MCF 10A (cell line): ENCODE measurements at regions not wholly inside any gene's neighbourhood (a gene's known extent, or its start where the extent isn't known, plus 50 kb on each side); places are given as distances from the start of the nearest gene placed in this dataset.
A peak's percentile ranks its signal among the peaks of the same experiment; 100 is the strongest.

Experiments
- BruUV-seq: library from RNA; stranded (reverse); fragments of 400-500 nt; replicated peaks from 2 replicates; lab custom pipeline; 2021; lab: Mats Ljungman, UMichigan
- CTCF ChIA-PET: fragments of 300-600 bp; sonication (Branson Sonifier 250); formaldehyde crosslinking; extraction: SDS; loops from one replicate; lab custom pipeline; 2021; ENCODE audit warnings: antibody characterized with exemption, inconsistent platforms; lab: Yijun Ruan, JAX
- POLR2A ChIA-PET: fragments of 300-600, 350-650 bp; sonication (Branson Sonifier 250); formaldehyde crosslinking; extraction: SDS; loops from one replicate; lab custom pipeline; 2020; ENCODE audit warnings: antibody characterized with exemption, inconsistent platforms; lab: Yijun Ruan, JAX
- DNase-seq: peaks from one replicate; pipeline ENCODE4 v3.0.0-alpha.2; 2018; ENCODE audit not compliant: unreplicated experiment
- H3K27ac Mint-ChIP-seq: one replicate; pipeline ENCODE4 v1.8.0; 2022; ENCODE audit warnings: mild to moderate bottlenecking, low read depth, mixed read lengths; ENCODE audit not compliant: unreplicated experiment
- H3K27me3 Mint-ChIP-seq: one replicate; pipeline ENCODE4 v1.8.0; 2022; ENCODE audit warnings: mixed read lengths; ENCODE audit not compliant: insufficient read depth, unreplicated experiment
- H3K36me3 Mint-ChIP-seq: one replicate; pipeline ENCODE4 v1.8.0; 2022; ENCODE audit warnings: mild to moderate bottlenecking, moderate library complexity, mixed read lengths; ENCODE audit not compliant: insufficient read depth, unreplicated experiment
- H3K4me1 Mint-ChIP-seq: one replicate; pipeline ENCODE4 v1.8.0; 2022; ENCODE audit warnings: mixed read lengths; ENCODE audit not compliant: insufficient read depth, unreplicated experiment
- H3K4me3 Mint-ChIP-seq: one replicate; pipeline ENCODE4 v1.8.0; 2022; ENCODE audit warnings: mild to moderate bottlenecking, moderate library complexity, mixed read lengths; ENCODE audit not compliant: unreplicated experiment
- H3K9me3 Mint-ChIP-seq: one replicate; pipeline ENCODE4 v1.8.0; 2022; ENCODE audit warnings: mixed read lengths; ENCODE audit not compliant: unreplicated experiment
- CTCF ChIP-seq: fragments of 200-600 bp; IDR thresholded peaks from one replicate; pipeline ENCODE4 v1.8.0; 2022; ENCODE audit warnings: antibody characterized with exemption, mild to moderate bottlenecking; ENCODE audit not compliant: unreplicated experiment
- intact Hi-C: fragments of 100-400 bp; cut with micrococcal nuclease; formaldehyde crosslinking; loops from 2 replicates; pipeline ENCODE4 v1.14.1; 2022

- Mint-ChIP-seq H3K9me3 (peaks cover 7% of the 10 kb centered on the region), H3K27me3 (no peaks in the 10 kb centered on the region), H3K4me3 (no peak overlapping the region), H3K4me1 (peaks cover 20% of the 10 kb centered on the region), H3K27ac (peak overlapping the region; percentile 39), H3K36me3 (peaks cover 6% of the 10 kb centered on the region)
- ChIA-PET CTCF (interaction anchor here (0.8 kb wide), 1 partner anchor 58 kb away, joined by 3 read pairs; no protein-coding TSS in a partner anchor), POLR2A (no interaction called here)
- intact Hi-C loops: no loop called here
- BruUV-seq: no TSS peak
- DNase-seq: no peak
- no peak for TF ChIP-seq CTCF
Measured at GRCh38 chr13:65946387-65946786, 1283.7 kb downstream of the PCDH9 start.

- POLR2A ChIA-PET: interaction anchor here (0.6 to 1.5 kb wide), 2 partner anchors 15 to 22 kb away, joined by 3 read pairs; no protein-coding TSS in a partner anchor
- TF ChIP-seq CTCF: no peak
- Mint-ChIP-seq H3K4me1 (peaks cover 20% of the 10 kb centered on the region), H3K4me3 (peak overlapping the region; percentile 21), H3K27ac (peak overlapping the region; percentile 92), H3K9me3 (peaks cover 7% of the 10 kb centered on the region), H3K36me3 (no peaks in the 10 kb centered on the region), H3K27me3 (no peaks in the 10 kb centered on the region)
- intact Hi-C loops: no loop called here
- no TSS peak for BruUV-seq
- CTCF ChIA-PET: no interaction called here
- DNase-seq: peak; percentile 68
Measured at GRCh38 chr13:65943708-65944107, 1286.4 kb downstream of the PCDH9 start.

GRCh38 chr13:65943024-65943423, 1287.1 kb downstream of the PCDH9 start:
- Mint-ChIP-seq H3K4me3 (no peak overlapping the region), H3K27me3 (no peaks in the 10 kb centered on the region), H3K27ac (peak overlapping the region; percentile 42), H3K9me3 (peaks cover 7% of the 10 kb centered on the region), H3K4me1 (peaks cover 20% of the 10 kb centered on the region), H3K36me3 (no peaks in the 10 kb centered on the region)
- POLR2A ChIA-PET: no interaction called here
- no peak for TF ChIP-seq CTCF
- intact Hi-C loops: no loop called here
- no peak for DNase-seq
- no TSS peak for BruUV-seq
- CTCF ChIA-PET: no interaction called here

- ChIA-PET POLR2A (no interaction called here), CTCF (no interaction called here)
- Mint-ChIP-seq H3K27me3 (no peaks in the 10 kb centered on the region), H3K36me3 (no peaks in the 10 kb centered on the region), H3K27ac (no peak overlapping the region), H3K4me1 (peaks cover 16% of the 10 kb centered on the region), H3K4me3 (no peak overlapping the region), H3K9me3 (no peaks in the 10 kb centered on the region)
- intact Hi-C loops: no loop called here
- BruUV-seq: no TSS peak
- DNase-seq: no peak
- no peak for TF ChIP-seq CTCF
Measured at GRCh38 chr13:65940720-65941119, 1289.4 kb downstream of the PCDH9 start.
